Astrocyte of the hippocampus (primary cell): ENCODE measurements at regions not wholly inside any gene's neighbourhood (a gene's known extent, or its start where the extent isn't known, plus 50 kb on each side); places are given as distances from the start of the nearest gene placed in this dataset.

Source experiments
- DNase-seq: peaks from one replicate; pipeline ENCODE4 v3.0.0; 2011; ENCODE audit warnings: low read depth, low spot score

DNA sequence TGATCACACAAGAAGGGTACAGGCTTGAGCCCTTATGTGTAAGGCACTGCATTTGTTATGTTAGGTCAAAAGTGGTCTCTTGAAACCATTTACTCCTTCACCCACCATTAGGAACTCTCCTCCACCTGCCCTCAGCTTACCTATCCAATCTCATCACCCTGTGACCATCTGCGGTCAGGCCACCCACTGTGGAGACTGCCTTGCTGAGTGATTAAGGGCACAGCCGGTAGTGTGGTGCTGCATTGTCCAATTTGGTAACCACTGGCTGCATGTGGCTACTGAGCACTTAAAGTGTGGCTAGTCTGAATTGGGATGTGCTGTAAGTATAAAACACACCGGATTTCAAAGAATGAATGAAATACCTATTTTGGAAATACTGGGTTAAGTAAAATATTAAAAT lies 177.1 kb upstream of the PARP11 start:
- DNase-seq, result no peak

DNA sequence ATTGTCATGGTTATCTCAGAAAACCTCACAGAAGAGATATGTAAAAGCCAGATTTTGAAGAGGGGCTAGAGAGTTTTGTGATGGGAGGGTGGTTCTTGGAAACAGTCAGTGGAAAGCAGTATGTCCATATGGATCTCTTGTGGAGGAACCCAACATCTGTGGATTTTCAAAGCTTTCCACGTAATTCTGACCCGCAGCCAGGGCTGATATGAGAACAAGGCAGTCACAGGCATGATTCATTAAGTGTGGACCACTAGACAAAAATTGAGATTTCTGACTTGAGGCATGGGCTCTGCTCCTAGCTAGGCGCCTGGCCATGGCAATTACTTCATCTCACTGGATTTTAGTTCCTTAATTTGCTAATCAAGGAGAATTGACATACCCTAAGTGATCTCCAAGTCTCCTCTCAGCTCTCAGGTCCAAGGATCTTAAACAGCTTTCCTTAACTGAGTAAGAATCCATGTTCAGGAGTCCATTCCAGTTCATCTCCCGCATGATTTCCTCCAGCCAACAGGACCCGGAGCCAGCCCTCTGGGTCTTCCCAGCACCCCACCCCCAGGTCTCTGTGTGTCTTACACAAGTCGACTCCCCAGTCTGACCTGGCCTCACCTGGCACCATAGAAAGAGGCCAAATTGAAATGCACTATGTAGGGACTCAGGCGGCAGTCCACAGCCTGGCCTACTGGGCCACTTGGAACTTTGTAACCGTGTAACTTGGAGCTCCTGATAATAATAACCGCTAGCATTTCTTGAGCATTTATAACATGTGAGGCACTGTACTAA lies 176.3 kb upstream of the PARP11 start:
- DNase-seq, result no peak

DNA sequence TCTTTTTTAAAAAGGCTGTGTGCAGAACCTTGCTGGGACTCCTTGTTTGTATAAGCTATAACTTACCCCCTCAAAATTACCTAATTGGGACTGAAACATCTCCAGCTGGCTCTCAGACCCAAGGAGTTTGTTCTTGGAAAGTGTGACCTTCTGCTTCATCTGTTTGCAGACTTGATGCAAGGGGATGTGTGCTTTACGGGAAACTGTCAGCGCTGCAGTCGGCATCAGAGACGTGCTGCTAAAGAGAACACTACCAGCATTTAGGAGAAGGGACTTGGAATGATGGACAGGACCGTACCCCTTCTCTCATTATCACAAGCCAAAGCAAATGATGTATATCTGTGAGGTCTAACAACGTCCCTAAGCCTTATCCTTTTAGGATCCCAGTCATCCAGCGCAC lies 174.2 kb upstream of the PARP11 start:
- DNase-seq, result no peak

DNA sequence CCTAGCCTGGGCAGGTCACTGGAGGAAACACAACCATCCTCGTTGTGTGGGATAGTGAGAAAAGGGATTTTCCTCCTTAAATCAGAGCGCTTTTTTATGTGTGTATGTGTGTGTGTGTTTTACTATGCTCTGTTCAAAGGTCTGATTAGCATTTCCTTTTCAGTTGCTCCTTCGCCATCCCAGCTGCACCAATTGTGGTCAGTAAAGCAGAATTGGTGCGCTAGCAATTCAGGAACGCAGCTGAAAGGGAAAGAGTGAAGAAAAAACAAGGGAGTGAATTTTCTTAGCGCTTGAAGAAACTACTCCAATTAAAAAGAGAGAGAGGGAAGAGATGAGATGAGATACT lies 173.3 kb upstream of the PARP11 start:
- DNase-seq, result peak; percentile 70

DNA sequence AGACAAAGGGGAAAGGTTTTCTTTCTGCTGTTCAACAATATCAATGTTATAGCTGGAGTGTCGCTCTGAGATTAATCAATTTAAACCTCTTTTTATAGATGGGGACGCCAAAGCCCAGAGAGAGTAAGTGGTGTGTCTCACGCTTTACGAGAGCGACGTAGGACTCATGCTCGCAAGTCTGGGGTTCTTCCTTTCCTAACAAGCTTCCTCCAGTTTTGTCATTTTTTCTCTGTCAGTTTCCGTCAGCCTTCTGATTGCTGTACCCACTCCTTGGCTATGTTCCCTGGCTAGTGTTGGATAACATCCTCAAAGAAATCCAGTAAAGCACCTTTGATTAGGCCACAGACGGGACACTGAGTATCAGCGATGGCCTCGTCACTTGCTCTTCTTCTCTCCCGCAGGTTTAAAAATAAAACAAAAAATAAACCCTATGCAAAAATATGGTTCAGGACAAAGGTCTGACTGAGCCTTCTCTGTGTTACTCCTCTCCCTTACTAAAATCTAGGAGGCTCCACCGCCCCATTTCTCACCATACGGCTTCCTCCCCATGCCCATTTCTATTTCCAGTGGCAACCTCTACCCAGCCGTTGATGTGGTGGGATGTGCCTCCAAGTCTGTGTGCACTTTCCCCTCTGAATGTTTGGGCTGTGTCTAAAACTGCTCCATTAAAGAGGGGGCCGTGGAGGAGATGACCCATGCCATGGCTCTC lies 172.7 kb upstream of the PARP11 start:
- no peak for DNase-seq

DNA sequence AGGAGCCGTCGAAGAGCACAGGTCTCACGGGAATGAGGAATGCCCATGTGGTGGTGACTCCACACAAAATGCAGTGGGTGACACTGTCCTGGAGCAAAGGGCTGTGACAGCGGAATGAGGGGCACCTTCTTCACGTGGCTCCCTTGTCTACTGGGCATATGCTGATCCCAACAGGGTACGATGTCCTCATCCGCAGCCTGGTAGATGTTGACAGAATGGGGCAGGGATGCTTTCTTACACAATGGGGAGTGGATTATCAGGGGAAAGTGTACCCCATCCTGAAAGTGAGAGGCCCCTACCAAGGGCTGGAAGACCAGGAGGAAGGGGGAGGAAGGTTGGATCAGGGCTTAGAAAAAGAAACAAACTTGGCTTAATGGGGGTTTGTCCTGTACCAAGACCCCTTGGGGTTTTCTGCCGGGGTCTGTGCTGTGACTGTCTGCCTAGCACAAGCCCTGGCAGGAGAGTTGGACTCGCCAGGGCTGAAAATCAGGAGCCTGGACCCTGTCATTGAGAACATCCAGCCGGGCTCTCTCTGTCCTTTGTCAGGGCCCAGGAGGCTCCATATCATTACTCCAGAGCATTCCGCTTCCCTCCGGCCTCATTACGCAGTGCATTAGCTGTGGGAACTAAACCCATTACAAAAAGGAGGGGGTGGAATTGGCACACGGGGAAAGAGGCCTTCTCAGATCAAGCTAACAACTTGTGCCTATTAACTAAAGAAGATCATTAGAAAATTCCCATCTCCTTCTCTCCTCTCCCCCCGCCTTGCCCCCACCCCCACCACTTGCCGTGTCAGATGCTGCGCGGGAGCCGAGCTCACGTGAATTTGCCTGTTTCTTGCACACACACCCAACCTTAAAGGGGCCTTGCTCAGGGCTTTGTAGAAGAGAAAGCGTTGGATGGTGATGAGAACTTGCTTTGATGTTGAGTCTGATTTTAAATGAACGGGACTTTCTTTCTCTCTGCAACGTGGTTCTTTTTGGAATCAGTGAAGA lies 171.8 kb upstream of the PARP11 start:
- DNase-seq, result no peak

DNA sequence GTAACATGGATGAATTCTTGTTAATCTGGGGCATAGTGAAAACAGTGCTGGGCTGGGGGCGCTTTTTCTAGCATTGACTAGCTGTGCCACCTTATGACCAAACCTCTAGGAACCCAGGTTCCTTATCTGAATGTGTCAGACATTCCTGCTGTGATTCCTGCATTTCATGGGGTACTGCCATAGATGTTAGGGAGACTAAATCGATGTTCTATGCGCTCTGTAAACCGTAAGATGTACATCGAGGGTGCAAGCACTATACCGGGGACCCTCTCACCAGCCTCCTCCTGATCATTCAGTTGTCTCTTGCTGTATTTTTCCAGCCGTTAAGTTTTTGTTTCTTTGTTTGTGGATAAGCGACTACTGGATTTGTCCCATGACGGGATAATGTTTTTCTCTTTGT lies 170.9 kb upstream of the PARP11 start:
- no peak for DNase-seq

DNA sequence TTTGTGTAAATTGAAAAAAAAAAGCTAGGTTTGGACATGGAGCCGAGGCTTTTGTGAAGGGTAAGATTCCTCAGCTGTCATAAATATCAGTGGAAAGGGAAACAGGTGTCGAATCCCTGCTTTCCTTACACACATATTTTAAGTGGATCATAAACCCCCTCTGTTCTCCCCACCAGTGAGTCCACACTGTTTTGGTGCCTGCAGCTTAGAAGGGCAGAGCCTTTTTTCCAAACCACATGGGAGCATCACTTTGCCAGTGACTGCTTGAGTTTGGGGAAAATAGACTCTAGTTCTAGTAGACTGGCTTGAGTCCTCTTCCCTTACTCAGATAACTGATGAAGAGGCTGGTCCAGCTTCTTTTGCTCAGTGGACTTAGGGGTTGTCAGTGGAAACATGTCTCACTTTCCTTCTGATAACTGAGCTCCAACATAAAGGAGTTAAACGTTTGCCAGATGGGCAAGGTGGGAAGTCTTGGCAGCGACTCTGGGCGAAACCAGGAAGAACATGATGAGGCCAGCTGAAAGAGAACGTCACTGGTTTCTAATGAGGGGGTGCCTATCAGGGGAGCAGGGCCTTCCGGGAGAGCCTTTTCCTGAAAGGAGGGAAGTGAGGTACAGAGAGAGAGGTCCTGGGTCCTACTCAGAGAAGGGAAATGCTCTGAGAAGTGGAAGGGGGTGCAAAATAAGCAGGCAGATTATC lies 168.1 kb upstream of the PARP11 start:
- no peak for DNase-seq

DNA sequence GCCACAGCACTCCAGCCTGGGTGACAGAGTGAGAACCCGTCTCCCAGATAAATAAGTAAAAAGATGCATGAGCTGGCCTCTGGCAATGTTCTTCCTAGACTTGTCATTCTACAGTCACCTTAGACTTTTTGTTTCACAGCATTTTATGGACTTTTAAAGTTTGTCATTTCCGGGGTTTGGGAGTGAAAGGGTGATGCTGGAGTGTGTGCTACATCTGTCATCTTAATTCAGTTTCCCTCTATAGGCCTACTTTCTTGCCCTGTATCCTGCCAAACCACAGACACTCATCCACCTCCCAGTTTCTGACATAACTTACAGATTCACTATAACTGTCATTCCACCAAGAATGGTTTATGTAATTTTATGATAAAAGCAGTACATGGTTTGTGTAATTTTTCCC lies 166.7 kb upstream of the PARP11 start:
- DNase-seq, result no peak

DNA sequence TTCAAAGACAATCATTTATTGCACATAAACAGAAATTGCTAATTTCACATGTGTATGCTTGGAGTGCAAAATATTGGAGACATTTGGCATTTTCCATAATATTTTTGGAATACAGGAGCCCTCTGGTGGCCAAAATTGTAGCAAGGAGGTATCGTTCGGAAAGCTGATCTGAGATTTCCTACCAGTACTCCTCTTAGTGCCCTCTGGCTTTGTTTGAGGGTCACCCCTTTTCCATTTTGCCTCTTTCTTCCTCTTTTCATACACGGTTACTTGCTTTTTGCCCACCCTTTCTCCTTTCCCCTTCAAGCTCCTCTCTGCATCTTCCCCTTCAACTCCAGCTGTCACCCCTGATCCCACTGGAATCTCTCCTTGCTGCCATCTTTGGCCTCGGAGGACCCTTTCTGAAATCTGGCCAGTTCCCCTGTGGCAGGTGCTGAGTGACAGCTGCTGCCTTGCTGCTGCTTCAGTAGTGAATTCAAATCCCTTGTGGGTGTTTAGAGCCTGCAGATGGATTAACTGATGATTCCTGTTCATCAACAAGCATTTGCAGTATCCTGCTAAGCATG lies 164.6 kb upstream of the PARP11 start:
- peak; percentile 59 for DNase-seq

GRCh38 chr12:4036671-4037271 lies 163.6 kb upstream of the PARP11 start:
- DNase-seq, result no peak

GRCh38 chr12:4034921-4035320 lies 161.7 kb upstream of the PARP11 start:
- DNase-seq, result no peak

- DNase-seq, result no peak
These were observed 159.9 kb upstream of the PARP11 start for GRCh38 chr12:4032924-4033615.

- DNase-seq, result peak; percentile 46
These were observed 158.6 kb upstream of the PARP11 start for GRCh38 chr12:4031703-4032291.

GRCh38 chr12:4030929-4031702 lies 157.9 kb upstream of the PARP11 start:
- DNase-seq, result peak; percentile 99

GRCh38 chr12:4027412-4027811 lies 154.2 kb upstream of the PARP11 start:
- no peak for DNase-seq

DNA sequence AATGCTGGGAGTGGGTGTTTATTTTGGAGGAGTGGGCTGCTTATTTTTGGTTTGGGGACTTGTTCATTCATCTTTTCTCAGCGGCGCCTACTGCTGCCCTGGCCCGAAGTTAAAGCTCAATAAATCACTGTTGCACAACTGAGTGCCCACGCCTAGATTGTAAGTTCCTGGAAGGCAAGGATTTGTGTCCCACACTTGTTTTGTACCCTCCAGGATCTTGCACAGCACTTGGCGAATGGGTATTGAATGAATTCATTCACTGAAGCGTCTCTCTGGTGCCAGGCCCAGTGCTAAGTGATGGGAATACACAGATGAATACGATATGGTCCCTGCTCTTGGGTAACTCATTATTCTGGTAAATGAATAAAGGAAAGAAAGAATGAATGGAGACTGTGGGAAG lies 153.3 kb upstream of the PARP11 start:
- DNase-seq, result no peak

DNA sequence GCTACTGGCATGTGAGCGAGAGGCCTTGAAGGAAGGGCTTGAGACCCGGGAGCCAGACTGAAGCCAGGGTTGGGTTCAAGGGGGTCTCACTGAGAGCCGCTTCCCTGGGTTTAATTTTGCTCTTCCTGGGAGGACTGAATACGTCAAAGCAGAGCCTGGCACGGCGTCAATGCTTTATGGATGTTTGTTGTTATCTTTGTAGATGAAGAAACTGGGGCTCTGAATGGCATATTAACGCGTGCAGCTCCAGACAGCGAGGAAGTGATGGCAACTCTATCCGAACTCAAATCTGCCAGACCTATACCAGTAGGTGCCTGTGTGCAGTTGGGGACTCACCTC lies 152.8 kb upstream of the PARP11 start:
- no peak for DNase-seq
